HepG2 (cell line): ENCODE measurements at regions not wholly inside any gene's neighbourhood (a gene's known extent, or its start where the extent isn't known, plus 50 kb on each side); places are given as distances from the start of the nearest gene placed in this dataset.

Source experiments
- ATAC-seq: fragments of 200-7000 bp; cut with Tn5 transposase; 3 replicates; pipeline ENCODE4 v1.9.1; 2020; ENCODE audit warnings: mild to moderate bottlenecking, moderate library complexity
- BruUV-seq: library from RNA; stranded (reverse); fragments of 400-500 nt; replicated peaks from 2 replicates; lab custom pipeline; 2021; lab: Mats Ljungman, UMichigan
- CTCF ChIA-PET: fragments of 300-600 bp; formaldehyde crosslinking; extraction: SDS; loops from one replicate; lab custom pipeline; 2021; ENCODE audit warnings: low total read pairs, inconsistent platforms, low intra/inter-chr PET ratio; lab: Yijun Ruan, JAX
- POLR2A ChIA-PET: fragments of 350-600 bp; sonication (Branson Sonifier 250); formaldehyde crosslinking; loops from one replicate; lab custom pipeline; 2020; ENCODE audit warnings: antibody characterized with exemption, inconsistent platforms; lab: Yijun Ruan, JAX
- DNase-seq: peaks from one replicate; pipeline ENCODE4 v3.0.0-alpha.2; 2015; ENCODE audit warnings: low spot score
- FAIRE-seq: peaks from 3 replicates; lab custom pipeline; 2011; peaks lifted over from hg19 to GRCh38; lab: Jason Lieb, UNC
- H2AFZ ChIP-seq: one replicate; pipeline ENCODE4 v1.6.1; 2011; ENCODE audit warnings: low read length, inconsistent platforms
- H3K27ac ChIP-seq: fragments of 300-600 bp; 3 replicates; pipeline ENCODE4 v1.8.0; 2011; ENCODE audit warnings: mixed run types, mild to moderate bottlenecking, mixed read lengths, low read length, inconsistent platforms; ENCODE audit not compliant: insufficient read depth; ENCODE audit errors: extremely low read length
- H3K27me3 ChIP-seq, 2 experiments: fragments of 200-600 bp in 1 of 2; 2 replicates in 1 of 2; 3 replicates in 1 of 2; pipeline versions ENCODE4 v1.6.0 to v1.8.0; 2011; ENCODE audit warnings: low read length in 2 of 2, mild to moderate bottlenecking in 2 of 2, moderate library complexity in 2 of 2, inconsistent platforms in 1 of 2; ENCODE audit not compliant: insufficient read depth in 2 of 2, control insufficient read depth in 1 of 2
- H3K36me3 ChIP-seq, 2 experiments: fragments of 200-600 bp in 1 of 2; replicated peaks in 1 of 2; 2 replicates in 1 of 2; 3 replicates in 1 of 2; pipeline versions ENCODE4 v1.5.1 to v1.8.0; 2011; ENCODE audit warnings: low read length in 2 of 2, inconsistent platforms in 1 of 2; ENCODE audit not compliant: insufficient read depth in 2 of 2, control insufficient read depth in 1 of 2
- H3K4me1 ChIP-seq: 2 replicates; pipeline ENCODE4 v1.5.1; 2012; ENCODE audit warnings: low read length, inconsistent platforms; ENCODE audit not compliant: insufficient read depth
- H3K4me2 ChIP-seq: 2 replicates; pipeline ENCODE4 v1.6.0; 2011; ENCODE audit warnings: low read depth, low read length, inconsistent platforms
- H3K4me3 ChIP-seq, 3 experiments: fragments of 200-600 bp in 1 of 3; sonication (generic), shearing (Covaris generic) in 1 of 3; replicated peaks in 1 of 3; 2 replicates each; pipeline ENCODE4 v1.5.1; 2011 to 2016; ENCODE audit warnings: low read length in 3 of 3, inconsistent platforms in 2 of 3, low read depth in 2 of 3, mild to moderate bottlenecking in 2 of 3, control low read depth in 1 of 3, mixed read lengths in 1 of 3; ENCODE audit not compliant: insufficient read depth in 1 of 3
- H3K79me2 ChIP-seq: one replicate; pipeline ENCODE4 v1.6.1; 2011; ENCODE audit warnings: low read length, inconsistent platforms; ENCODE audit not compliant: insufficient read depth
- H3K9ac ChIP-seq: 2 replicates; pipeline ENCODE4 v1.6.0; 2011; ENCODE audit warnings: mild to moderate bottlenecking, low read depth, low read length, inconsistent platforms; ENCODE audit not compliant: insufficient read depth
- H3K9me3 ChIP-seq: 2 replicates; pipeline ENCODE4 v1.5.1; 2012; ENCODE audit warnings: mild to moderate bottlenecking, low read length
- H4K20me1 ChIP-seq: 2 replicates; pipeline ENCODE4 v1.6.0; 2011; ENCODE audit warnings: inconsistent platforms, mild to moderate bottlenecking, low read length, moderate library complexity; ENCODE audit not compliant: insufficient read depth
- HIVEP1 ChIP-seq: sonication (generic); formaldehyde crosslinking; IDR thresholded peaks from 2 replicates; pipeline ENCODE4 v1.4.0; 2020; ENCODE audit warnings: mild to moderate bottlenecking, missing genetic modification reagents
- MAFG ChIP-seq: sonication (generic); formaldehyde crosslinking; IDR thresholded peaks from 2 replicates; pipeline ENCODE4 v1.5.1; 2020; ENCODE audit warnings: mild to moderate bottlenecking, missing genetic modification reagents
- MYNN ChIP-seq: sonication (generic); formaldehyde crosslinking; IDR thresholded peaks from 2 replicates; pipeline ENCODE4 v1.4.0; 2020; ENCODE audit warnings: mild to moderate bottlenecking, low read depth, missing genetic modification reagents
- SOX13 ChIP-seq, 3 experiments: fragments of 450-650 bp in 1 of 3; sonication (generic) in 1 of 3; formaldehyde crosslinking in 1 of 3; IDR thresholded peaks in 2 of 3; conservative IDR thresholded peaks in 1 of 3; 2 replicates each; pipeline versions ENCODE4 v1.5.0 to v1.6.1; 2016 to 2020; ENCODE audit warnings: antibody characterized with exemption in 1 of 3, mild to moderate bottlenecking in 1 of 3, missing compliant biosample characterization in 1 of 3, missing genetic modification reagents in 1 of 3, moderate library complexity in 1 of 3
- SOX5 ChIP-seq: IDR thresholded peaks from 2 replicates; pipeline ENCODE4 v1.6.1; 2016; ENCODE audit warnings: borderline replicate concordance
- ZC3H13 ChIP-seq: sonication (generic); formaldehyde crosslinking; IDR thresholded peaks from 2 replicates; pipeline ENCODE4 v1.8.1; 2023; ENCODE audit warnings: mild to moderate bottlenecking, missing genetic modification reagents, moderate library complexity
- ZNF136 ChIP-seq: sonication (generic); formaldehyde crosslinking; IDR thresholded peaks from 2 replicates; pipeline ENCODE4 v1.8.1; 2022; ENCODE audit warnings: low read depth, mild to moderate bottlenecking, moderate library complexity, missing genetic modification reagents
- ZNF33A ChIP-seq: sonication (generic); formaldehyde crosslinking; IDR thresholded peaks from 2 replicates; pipeline ENCODE4 v1.5.1; 2020; ENCODE audit warnings: missing genetic modification reagents, mild to moderate bottlenecking, moderate library complexity, borderline replicate concordance
- ZNF83 ChIP-seq: sonication (generic); formaldehyde crosslinking; IDR thresholded peaks from 2 replicates; pipeline ENCODE4 v1.4.0; 2020; ENCODE audit warnings: missing genetic modification reagents, mild to moderate bottlenecking, borderline replicate concordance
- WGBS: methylation state at CpG from one replicate; pipeline ENCODE4 v1.1.6; 2017; ENCODE audit warnings: low lambda C conversion rate; 5-methylcytosine and 5-hydroxymethylcytosine counted together
- in situ Hi-C: cut with HindIII; loops from 2 replicates; pipeline ENCODE4 v1.10.0; 2017; ENCODE audit warnings: low pct_unique_long_range_greater_than_20kb; ENCODE audit not compliant: extremely low pct_ligation_motif_present
- intact Hi-C: fragments of 100-400 bp; cut with micrococcal nuclease; formaldehyde crosslinking; loops from one replicate; pipeline ENCODE4 v1.10.0; 2022; ENCODE audit not compliant: unreplicated experiment
- TF ChIP-seq, protein P1 (sequence below): sonication (generic); formaldehyde crosslinking; IDR thresholded peaks from 2 replicates; pipeline ENCODE4 v1.5.0; 2020; ENCODE audit warnings: mild to moderate bottlenecking, missing genetic modification reagents
- TF ChIP-seq, protein P2 (sequence below): IDR thresholded peaks from 2 replicates; pipeline ENCODE4 v1.6.1; 2018; ENCODE audit warnings: missing genetic modification reagents
- TF ChIP-seq, protein P3 (sequence below): sonication (generic); formaldehyde crosslinking; IDR thresholded peaks from 2 replicates; pipeline ENCODE4 v1.5.0; 2020; ENCODE audit warnings: mild to moderate bottlenecking, missing genetic modification reagents
- TF ChIP-seq, protein P4 (sequence below): sonication (generic); formaldehyde crosslinking; IDR thresholded peaks from 2 replicates; pipeline ENCODE4 v1.5.0; 2020; ENCODE audit warnings: mild to moderate bottlenecking, missing genetic modification reagents, moderate library complexity
- TF ChIP-seq, protein P5 (sequence below): sonication (generic); formaldehyde crosslinking; IDR thresholded peaks from 2 replicates; pipeline ENCODE4 v1.4.0; 2020; ENCODE audit warnings: missing genetic modification reagents, low read depth, mild to moderate bottlenecking, borderline replicate concordance

DNA sequence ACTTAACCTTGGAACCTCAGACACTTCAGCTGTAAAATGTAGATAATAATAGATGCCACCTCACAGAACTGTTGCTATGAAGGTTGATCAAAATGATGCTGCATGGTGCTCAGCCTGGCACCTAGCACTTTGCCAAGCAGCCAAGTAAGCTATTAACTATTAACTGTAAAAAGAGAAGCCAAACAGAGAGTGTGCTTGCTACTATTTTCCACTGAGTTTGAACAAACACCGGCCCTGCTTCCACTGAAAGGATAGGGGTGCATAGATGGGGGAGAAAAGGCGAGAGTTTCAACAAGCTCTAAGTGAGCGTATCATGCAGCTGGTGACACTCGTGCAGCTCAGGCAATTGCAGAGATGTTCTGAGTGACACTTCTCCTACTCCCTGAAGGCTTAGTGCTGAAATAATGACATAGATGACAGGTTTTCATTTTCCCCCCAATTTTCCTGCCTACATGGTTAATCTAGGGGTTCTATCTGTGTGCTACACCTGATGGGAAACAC lies 78.2 kb downstream of the GPR88 start:
- Histone ChIP-seq H3K4me3 (no peak overlapping the region), H3K36me3 (no peaks in the 10 kb centered on the region), H3K4me2 (no peak overlapping the region), H4K20me1 (no peaks in the 10 kb centered on the region), H2AFZ (no peak overlapping the region), H3K9me3 (no peaks in the 10 kb centered on the region), H3K27me3 (no peaks in the 10 kb centered on the region; a peak in 1 of 5 replicates), H3K4me1 (peaks cover 15% of the 10 kb centered on the region; the same call in 1 of the 2 replicates), H3K79me2 (no peaks in the 10 kb centered on the region), H3K9ac (no peak overlapping the region), H3K27ac (no peak overlapping the region)
- 18% methylated on average over 4 of the region's 4 CpGs for WGBS
- in situ Hi-C loops: no loop called here
- POLR2A ChIA-PET: no interaction called here
- FAIRE-seq: no peak
- intact Hi-C loops: no loop called here
- BruUV-seq: no TSS peak
- ATAC-seq: peak; percentile 51; the same call in 2 of the 3 replicates
- CTCF ChIA-PET: no interaction called here
- no peak for DNase-seq
- TF ChIP-seq, protein P1, sequence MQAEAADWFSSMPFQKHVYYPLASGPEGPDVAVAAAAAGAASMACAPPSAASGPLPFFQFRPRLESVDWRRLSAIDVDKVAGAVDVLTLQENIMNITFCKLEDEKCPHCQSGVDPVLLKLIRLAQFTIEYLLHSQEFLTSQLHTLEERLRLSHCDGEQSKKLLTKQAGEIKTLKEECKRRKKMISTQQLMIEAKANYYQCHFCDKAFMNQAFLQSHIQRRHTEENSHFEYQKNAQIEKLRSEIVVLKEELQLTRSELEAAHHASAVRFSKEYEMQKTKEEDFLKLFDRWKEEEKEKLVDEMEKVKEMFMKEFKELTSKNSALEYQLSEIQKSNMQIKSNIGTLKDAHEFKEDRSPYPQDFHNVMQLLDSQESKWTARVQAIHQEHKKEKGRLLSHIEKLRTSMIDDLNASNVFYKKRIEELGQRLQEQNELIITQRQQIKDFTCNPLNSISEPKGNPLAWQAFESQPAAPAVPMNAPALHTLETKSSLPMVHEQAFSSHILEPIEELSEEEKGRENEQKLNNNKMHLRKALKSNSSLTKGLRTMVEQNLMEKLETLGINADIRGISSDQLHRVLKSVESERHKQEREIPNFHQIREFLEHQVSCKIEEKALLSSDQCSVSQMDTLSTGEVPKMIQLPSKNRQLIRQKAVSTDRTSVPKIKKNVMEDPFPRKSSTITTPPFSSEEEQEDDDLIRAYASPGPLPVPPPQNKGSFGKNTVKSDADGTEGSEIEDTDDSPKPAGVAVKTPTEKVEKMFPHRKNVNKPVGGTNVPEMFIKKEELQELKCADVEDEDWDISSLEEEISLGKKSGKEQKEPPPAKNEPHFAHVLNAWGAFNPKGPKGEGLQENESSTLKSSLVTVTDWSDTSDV: no peak
- TF ChIP-seq, protein P2, sequence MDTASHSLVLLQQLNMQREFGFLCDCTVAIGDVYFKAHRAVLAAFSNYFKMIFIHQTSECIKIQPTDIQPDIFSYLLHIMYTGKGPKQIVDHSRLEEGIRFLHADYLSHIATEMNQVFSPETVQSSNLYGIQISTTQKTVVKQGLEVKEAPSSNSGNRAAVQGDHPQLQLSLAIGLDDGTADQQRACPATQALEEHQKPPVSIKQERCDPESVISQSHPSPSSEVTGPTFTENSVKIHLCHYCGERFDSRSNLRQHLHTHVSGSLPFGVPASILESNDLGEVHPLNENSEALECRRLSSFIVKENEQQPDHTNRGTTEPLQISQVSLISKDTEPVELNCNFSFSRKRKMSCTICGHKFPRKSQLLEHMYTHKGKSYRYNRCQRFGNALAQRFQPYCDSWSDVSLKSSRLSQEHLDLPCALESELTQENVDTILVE (CRISPR knock-in tag): no peak
- TF ChIP-seq MAFG (CRISPR knock-in tag) (no peak), SOX5 (no peak), SOX13 (IDR thresholded peaks at IDR 0.05) (no peak), SOX13 (CRISPR knock-in tag; conservative IDR thresholded peaks at IDR 0.05 in 1 of 2, IDR thresholded peaks at IDR 0.05 in 1 of 2) (no peak), ZNF33A (no peak), HIVEP1 (CRISPR knock-in tag) (no peak), ZNF83 (CRISPR knock-in tag) (no peak), ZNF136 (CRISPR knock-in tag) (no peak), ZC3H13 (CRISPR knock-in tag) (no peak), MYNN (CRISPR knock-in tag) (no peak)
- TF ChIP-seq, protein P3, sequence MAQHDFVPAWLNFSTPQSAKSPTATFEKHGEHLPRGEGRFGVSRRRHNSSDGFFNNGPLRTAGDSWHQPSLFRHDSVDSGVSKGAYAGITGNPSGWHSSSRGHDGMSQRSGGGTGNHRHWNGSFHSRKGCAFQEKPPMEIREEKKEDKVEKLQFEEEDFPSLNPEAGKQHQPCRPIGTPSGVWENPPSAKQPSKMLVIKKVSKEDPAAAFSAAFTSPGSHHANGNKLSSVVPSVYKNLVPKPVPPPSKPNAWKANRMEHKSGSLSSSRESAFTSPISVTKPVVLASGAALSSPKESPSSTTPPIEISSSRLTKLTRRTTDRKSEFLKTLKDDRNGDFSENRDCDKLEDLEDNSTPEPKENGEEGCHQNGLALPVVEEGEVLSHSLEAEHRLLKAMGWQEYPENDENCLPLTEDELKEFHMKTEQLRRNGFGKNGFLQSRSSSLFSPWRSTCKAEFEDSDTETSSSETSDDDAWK (CRISPR knock-in tag): no peak
- TF ChIP-seq, protein P4, sequence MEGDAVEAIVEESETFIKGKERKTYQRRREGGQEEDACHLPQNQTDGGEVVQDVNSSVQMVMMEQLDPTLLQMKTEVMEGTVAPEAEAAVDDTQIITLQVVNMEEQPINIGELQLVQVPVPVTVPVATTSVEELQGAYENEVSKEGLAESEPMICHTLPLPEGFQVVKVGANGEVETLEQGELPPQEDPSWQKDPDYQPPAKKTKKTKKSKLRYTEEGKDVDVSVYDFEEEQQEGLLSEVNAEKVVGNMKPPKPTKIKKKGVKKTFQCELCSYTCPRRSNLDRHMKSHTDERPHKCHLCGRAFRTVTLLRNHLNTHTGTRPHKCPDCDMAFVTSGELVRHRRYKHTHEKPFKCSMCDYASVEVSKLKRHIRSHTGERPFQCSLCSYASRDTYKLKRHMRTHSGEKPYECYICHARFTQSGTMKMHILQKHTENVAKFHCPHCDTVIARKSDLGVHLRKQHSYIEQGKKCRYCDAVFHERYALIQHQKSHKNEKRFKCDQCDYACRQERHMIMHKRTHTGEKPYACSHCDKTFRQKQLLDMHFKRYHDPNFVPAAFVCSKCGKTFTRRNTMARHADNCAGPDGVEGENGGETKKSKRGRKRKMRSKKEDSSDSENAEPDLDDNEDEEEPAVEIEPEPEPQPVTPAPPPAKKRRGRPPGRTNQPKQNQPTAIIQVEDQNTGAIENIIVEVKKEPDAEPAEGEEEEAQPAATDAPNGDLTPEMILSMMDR (CRISPR knock-in tag): no peak
- TF ChIP-seq, protein P5, sequence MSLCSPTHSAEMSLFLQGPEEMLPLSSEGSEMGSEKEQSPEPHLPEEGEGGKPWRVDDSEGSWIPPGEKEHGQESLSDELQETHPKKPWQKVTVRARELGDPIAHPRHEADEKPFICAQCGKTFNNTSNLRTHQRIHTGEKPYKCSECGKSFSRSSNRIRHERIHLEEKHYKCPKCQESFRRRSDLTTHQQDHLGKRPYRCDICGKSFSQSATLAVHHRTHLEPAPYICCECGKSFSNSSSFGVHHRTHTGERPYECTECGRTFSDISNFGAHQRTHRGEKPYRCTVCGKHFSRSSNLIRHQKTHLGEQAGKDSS (CRISPR knock-in tag): no peak
